DMS 273 (cell line): ENCODE measurements at regions not wholly inside any gene's neighbourhood (a gene's known extent, or its start where the extent isn't known, plus 50 kb on each side); places are given as distances from the start of the nearest gene placed in this dataset.
"Not testable (repeated sequence)": the region's sequence is repeated elsewhere in the genome, so short reads cannot be mapped to it uniquely, and the experiment has no call there.

Experiments
- DNase-seq: peaks from one replicate; lab custom pipeline; 2025; ENCODE audit not compliant: unreplicated experiment; lab: John Stamatoyannopoulos, UW

- no peak for DNase-seq
Observed at GRCh38 chr4:151559595-151559994, 150.6 kb downstream of the FHIP1A start.

- no peak for DNase-seq
Observed at GRCh38 chr4:151561551-151562256, 152.7 kb downstream of the FHIP1A start.

GRCh38 chr4:151563194-151563593 is 154.2 kb downstream of the FHIP1A start:
- peak; percentile 26 for DNase-seq

- no peak for DNase-seq
Observed at GRCh38 chr4:151564321-151564720, 155.3 kb downstream of the FHIP1A start.

GRCh38 chr4:151565583-151565982 is 156.6 kb downstream of the FHIP1A start:
- no peak for DNase-seq

GRCh38 chr4:151566053-151566452 is 157.1 kb downstream of the FHIP1A start:
- DNase-seq: no peak

- no peak for DNase-seq
Observed at GRCh38 chr4:151567056-151567455, 158.1 kb downstream of the FHIP1A start.

- no peak for DNase-seq
Observed at GRCh38 chr4:151568966-151569365, 160.0 kb downstream of the FHIP1A start.

- peak; percentile 27 for DNase-seq
Observed at GRCh38 chr4:151569650-151570049, 160.7 kb downstream of the FHIP1A start.

GRCh38 chr4:151573474-151573873 is 164.5 kb downstream of the FHIP1A start:
- DNase-seq: no peak

- DNase-seq: no peak
Observed at GRCh38 chr4:151573945-151574344, 165.0 kb downstream of the FHIP1A start.

- no peak for DNase-seq
Observed at GRCh38 chr4:151574968-151575367, 166.0 kb downstream of the FHIP1A start.

GRCh38 chr4:151575646-151576045 is 166.7 kb downstream of the FHIP1A start:
- no peak for DNase-seq

GRCh38 chr4:151576627-151577026 is 167.7 kb downstream of the FHIP1A start:
- DNase-seq: no peak

GRCh38 chr4:151581570-151581969 is 172.6 kb downstream of the FHIP1A start:
- no peak for DNase-seq

GRCh38 chr4:151582098-151582497 is 173.1 kb downstream of the FHIP1A start:
- DNase-seq: no peak

- DNase-seq: no peak
Observed at GRCh38 chr4:151583157-151583914, 174.4 kb downstream of the FHIP1A start.

GRCh38 chr4:151584101-151584500 is 175.1 kb downstream of the FHIP1A start:
- DNase-seq: no peak

GRCh38 chr4:151595629-151596028 is 165.2 kb downstream of the GATB start:
- not testable (repeated sequence) for DNase-seq

- not testable (repeated sequence) for DNase-seq
Observed at GRCh38 chr4:151597691-151598090, 163.1 kb downstream of the GATB start.

GRCh38 chr4:151599863-151600262 is 160.9 kb downstream of the GATB start:
- no peak for DNase-seq

- DNase-seq: no peak
Observed at GRCh38 chr4:151600432-151600831, 160.4 kb downstream of the GATB start.
